WTC11 (cell line): ENCODE measurements at regions not wholly inside any gene's neighbourhood (a gene's known extent, or its start where the extent isn't known, plus 50 kb on each side); places are given as distances from the start of the nearest gene placed in this dataset.

Experiments used
- CBFB ChIP-seq: sonication (generic); formaldehyde crosslinking; IDR thresholded peaks from 2 replicates; pipeline ENCODE4 v1.8.1; 2022; ENCODE audit warnings: mild to moderate bottlenecking, low read depth, missing genetic modification reagents
- FOXJ3 ChIP-seq: sonication (generic); formaldehyde crosslinking; IDR thresholded peaks from 2 replicates; pipeline ENCODE4 v1.9.0; 2021; ENCODE audit warnings: missing genetic modification reagents, mild to moderate bottlenecking, borderline replicate concordance
- NFYB ChIP-seq: sonication (generic); formaldehyde crosslinking; conservative IDR thresholded peaks from 2 replicates; pipeline ENCODE4 v1.8.0; 2022; ENCODE audit warnings: low read depth, missing genetic modification reagents
- NR2C2 ChIP-seq: sonication (generic); formaldehyde crosslinking; IDR thresholded peaks from 2 replicates; pipeline ENCODE4 v1.8.0; 2022; ENCODE audit warnings: mild to moderate bottlenecking, missing genetic modification reagents
- SP1 ChIP-seq: sonication (generic); formaldehyde crosslinking; conservative IDR thresholded peaks from 2 replicates; pipeline ENCODE4 v1.8.1; 2022; ENCODE audit warnings: missing genetic modification reagents
- TEAD1 ChIP-seq: sonication (generic); formaldehyde crosslinking; IDR thresholded peaks from 2 replicates; pipeline ENCODE4 v1.8.0; 2022; ENCODE audit warnings: mild to moderate bottlenecking, missing genetic modification reagents
- ZNF317 ChIP-seq: sonication (generic); formaldehyde crosslinking; IDR thresholded peaks from 2 replicates; pipeline ENCODE4 v1.8.1; 2023; ENCODE audit warnings: low read depth, mild to moderate bottlenecking, moderate library complexity, missing genetic modification reagents, borderline replicate concordance
- TF ChIP-seq, protein P1 (sequence below): fragments of 200-600 bp; IDR thresholded peaks from 2 replicates; pipeline ENCODE4 v1.8.0; 2022; ENCODE audit warnings: antibody characterized with exemption
- TF ChIP-seq, protein P2 (sequence below): sonication (generic); formaldehyde crosslinking; conservative IDR thresholded peaks from 2 replicates; pipeline ENCODE4 v1.8.1; 2022; ENCODE audit warnings: mild to moderate bottlenecking, missing genetic modification reagents
- TF ChIP-seq, protein P3 (sequence below): sonication (generic); formaldehyde crosslinking; IDR thresholded peaks from 2 replicates; pipeline ENCODE4 v1.8.1; 2023; ENCODE audit warnings: mild to moderate bottlenecking, missing genetic modification reagents
- TF ChIP-seq, protein P4 (sequence below): sonication (generic); formaldehyde crosslinking; IDR thresholded peaks from 2 replicates; pipeline ENCODE4 v1.8.0; 2022; ENCODE audit warnings: mild to moderate bottlenecking, missing genetic modification reagents
- TF ChIP-seq, protein P5 (sequence below): sonication (generic); formaldehyde crosslinking; IDR thresholded peaks from 2 replicates; pipeline ENCODE4 v1.8.1; 2023; ENCODE audit warnings: mild to moderate bottlenecking, moderate library complexity, missing genetic modification reagents
- TF ChIP-seq, protein P6 (sequence below): sonication (generic); formaldehyde crosslinking; IDR thresholded peaks from 2 replicates; pipeline ENCODE4 v1.8.0; 2022; ENCODE audit warnings: mild to moderate bottlenecking, missing genetic modification reagents
- TF ChIP-seq, protein P7 (sequence below): sonication (generic); formaldehyde crosslinking; IDR thresholded peaks from 2 replicates; pipeline ENCODE4 v1.8.1; 2022; ENCODE audit warnings: low read depth, missing genetic modification reagents, borderline replicate concordance

DNA sequence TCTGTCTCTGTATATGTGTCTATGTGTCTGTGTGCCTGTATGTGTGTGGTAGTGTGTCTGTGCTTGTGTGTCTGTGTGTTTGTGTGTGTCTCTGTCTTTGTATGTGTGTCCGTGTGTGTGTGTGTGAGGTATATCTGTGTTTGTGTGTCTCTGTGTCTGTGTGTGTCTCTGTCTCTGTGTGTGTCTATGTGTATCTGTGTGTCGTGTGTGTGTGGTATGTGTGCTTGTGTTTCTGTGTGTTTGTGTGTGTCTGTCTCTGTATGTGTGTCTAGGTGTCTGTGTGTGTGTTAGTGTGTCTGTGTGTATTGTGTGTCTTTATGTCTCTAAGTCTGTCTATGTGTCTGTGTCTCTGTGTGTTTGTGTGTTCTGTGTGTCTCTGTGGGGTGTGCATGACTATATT lies 158.6 kb downstream of the TMEM121 start:
- TF ChIP-seq, protein P1, sequence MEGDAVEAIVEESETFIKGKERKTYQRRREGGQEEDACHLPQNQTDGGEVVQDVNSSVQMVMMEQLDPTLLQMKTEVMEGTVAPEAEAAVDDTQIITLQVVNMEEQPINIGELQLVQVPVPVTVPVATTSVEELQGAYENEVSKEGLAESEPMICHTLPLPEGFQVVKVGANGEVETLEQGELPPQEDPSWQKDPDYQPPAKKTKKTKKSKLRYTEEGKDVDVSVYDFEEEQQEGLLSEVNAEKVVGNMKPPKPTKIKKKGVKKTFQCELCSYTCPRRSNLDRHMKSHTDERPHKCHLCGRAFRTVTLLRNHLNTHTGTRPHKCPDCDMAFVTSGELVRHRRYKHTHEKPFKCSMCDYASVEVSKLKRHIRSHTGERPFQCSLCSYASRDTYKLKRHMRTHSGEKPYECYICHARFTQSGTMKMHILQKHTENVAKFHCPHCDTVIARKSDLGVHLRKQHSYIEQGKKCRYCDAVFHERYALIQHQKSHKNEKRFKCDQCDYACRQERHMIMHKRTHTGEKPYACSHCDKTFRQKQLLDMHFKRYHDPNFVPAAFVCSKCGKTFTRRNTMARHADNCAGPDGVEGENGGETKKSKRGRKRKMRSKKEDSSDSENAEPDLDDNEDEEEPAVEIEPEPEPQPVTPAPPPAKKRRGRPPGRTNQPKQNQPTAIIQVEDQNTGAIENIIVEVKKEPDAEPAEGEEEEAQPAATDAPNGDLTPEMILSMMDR = no peak
- TF ChIP-seq FOXJ3 (CRISPR knock-in tag) (no peak), NFYB (no peak), SP1 (no peak), NR2C2 (CRISPR knock-in tag) (no peak), CBFB (CRISPR knock-in tag) (no peak), ZNF317 (CRISPR knock-in tag) (no peak), TEAD1 (CRISPR knock-in tag) (no peak)
- TF ChIP-seq, protein P2, sequence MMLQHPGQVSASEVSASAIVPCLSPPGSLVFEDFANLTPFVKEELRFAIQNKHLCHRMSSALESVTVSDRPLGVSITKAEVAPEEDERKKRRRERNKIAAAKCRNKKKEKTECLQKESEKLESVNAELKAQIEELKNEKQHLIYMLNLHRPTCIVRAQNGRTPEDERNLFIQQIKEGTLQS (CRISPR knock-in tag) = no peak
- TF ChIP-seq, protein P3, sequence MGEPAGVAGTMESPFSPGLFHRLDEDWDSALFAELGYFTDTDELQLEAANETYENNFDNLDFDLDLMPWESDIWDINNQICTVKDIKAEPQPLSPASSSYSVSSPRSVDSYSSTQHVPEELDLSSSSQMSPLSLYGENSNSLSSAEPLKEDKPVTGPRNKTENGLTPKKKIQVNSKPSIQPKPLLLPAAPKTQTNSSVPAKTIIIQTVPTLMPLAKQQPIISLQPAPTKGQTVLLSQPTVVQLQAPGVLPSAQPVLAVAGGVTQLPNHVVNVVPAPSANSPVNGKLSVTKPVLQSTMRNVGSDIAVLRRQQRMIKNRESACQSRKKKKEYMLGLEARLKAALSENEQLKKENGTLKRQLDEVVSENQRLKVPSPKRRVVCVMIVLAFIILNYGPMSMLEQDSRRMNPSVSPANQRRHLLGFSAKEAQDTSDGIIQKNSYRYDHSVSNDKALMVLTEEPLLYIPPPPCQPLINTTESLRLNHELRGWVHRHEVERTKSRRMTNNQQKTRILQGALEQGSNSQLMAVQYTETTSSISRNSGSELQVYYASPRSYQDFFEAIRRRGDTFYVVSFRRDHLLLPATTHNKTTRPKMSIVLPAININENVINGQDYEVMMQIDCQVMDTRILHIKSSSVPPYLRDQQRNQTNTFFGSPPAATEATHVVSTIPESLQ (CRISPR knock-in tag) = no peak
- TF ChIP-seq, protein P4, sequence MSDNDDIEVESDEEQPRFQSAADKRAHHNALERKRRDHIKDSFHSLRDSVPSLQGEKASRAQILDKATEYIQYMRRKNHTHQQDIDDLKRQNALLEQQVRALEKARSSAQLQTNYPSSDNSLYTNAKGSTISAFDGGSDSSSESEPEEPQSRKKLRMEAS = no peak
- TF ChIP-seq, protein P5, sequence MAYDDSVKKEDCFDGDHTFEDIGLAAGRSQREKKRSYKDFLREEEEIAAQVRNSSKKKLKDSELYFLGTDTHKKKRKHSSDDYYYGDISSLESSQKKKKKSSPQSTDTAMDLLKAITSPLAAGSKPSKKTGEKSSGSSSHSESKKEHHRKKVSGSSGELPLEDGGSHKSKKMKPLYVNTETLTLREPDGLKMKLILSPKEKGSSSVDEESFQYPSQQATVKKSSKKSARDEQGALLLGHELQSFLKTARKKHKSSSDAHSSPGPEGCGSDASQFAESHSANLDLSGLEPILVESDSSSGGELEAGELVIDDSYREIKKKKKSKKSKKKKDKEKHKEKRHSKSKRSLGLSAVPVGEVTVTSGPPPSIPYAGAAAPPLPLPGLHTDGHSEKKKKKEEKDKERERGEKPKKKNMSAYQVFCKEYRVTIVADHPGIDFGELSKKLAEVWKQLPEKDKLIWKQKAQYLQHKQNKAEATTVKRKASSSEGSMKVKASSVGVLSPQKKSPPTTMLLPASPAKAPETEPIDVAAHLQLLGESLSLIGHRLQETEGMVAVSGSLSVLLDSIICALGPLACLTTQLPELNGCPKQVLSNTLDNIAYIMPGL (CRISPR knock-in tag) = no peak
- TF ChIP-seq, protein P6, sequence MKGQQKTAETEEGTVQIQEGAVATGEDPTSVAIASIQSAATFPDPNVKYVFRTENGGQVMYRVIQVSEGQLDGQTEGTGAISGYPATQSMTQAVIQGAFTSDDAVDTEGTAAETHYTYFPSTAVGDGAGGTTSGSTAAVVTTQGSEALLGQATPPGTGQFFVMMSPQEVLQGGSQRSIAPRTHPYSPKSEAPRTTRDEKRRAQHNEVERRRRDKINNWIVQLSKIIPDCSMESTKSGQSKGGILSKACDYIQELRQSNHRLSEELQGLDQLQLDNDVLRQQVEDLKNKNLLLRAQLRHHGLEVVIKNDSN (CRISPR knock-in tag) = no peak
- TF ChIP-seq, protein P7, sequence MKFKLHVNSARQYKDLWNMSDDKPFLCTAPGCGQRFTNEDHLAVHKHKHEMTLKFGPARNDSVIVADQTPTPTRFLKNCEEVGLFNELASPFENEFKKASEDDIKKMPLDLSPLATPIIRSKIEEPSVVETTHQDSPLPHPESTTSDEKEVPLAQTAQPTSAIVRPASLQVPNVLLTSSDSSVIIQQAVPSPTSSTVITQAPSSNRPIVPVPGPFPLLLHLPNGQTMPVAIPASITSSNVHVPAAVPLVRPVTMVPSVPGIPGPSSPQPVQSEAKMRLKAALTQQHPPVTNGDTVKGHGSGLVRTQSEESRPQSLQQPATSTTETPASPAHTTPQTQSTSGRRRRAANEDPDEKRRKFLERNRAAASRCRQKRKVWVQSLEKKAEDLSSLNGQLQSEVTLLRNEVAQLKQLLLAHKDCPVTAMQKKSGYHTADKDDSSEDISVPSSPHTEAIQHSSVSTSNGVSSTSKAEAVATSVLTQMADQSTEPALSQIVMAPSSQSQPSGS (CRISPR knock-in tag) = no peak
